Neural progenitor cell (in vitro differentiated cells): ENCODE measurements at regions not wholly inside any gene's neighbourhood (a gene's known extent, or its start where the extent isn't known, plus 50 kb on each side); places are given as distances from the start of the nearest gene placed in this dataset.

ENCODE experiments used
- DNase-seq: peaks from one replicate; pipeline ENCODE4 v3.0.0-alpha.2; 2016; ENCODE audit warnings: low spot score
- H2AFZ ChIP-seq: fragments of 200-600 bp; sonication (generic); replicated peaks from 2 replicates; pipeline ENCODE4 v1.6.1; 2016; ENCODE audit warnings: antibody characterized with exemption
- H3F3A ChIP-seq: fragments of 200-600 bp; sonication (generic); 2 replicates; pipeline ENCODE4 v1.6.1; 2016; ENCODE audit warnings: antibody characterized with exemption, low read depth
- H3K27ac ChIP-seq: fragments of 200-600 bp; sonication (generic); 2 replicates; pipeline ENCODE4 v1.5.1; 2016; ENCODE audit warnings: mild to moderate bottlenecking
- H3K27me3 ChIP-seq: fragments of 200-600 bp; sonication (generic); 2 replicates; pipeline ENCODE4 v1.6.1; 2016; ENCODE audit warnings: mild to moderate bottlenecking, moderate library complexity
- H3K36me3 ChIP-seq: fragments of 200-600 bp; sonication (generic); 2 replicates; pipeline ENCODE4 v1.5.1; 2016
- H3K4me1 ChIP-seq: fragments of 200-600 bp; sonication (generic); 2 replicates; pipeline ENCODE4 v1.6.1; 2016; ENCODE audit warnings: mixed run types
- H3K4me2 ChIP-seq: fragments of 200-600 bp; sonication (generic); 2 replicates; pipeline ENCODE4 v1.6.1; 2016
- H3K4me3 ChIP-seq: fragments of 200-600 bp; sonication (generic); 2 replicates; pipeline ENCODE4 v1.5.1; 2016
- H3K79me2 ChIP-seq: fragments of 200-600 bp; sonication (generic); 2 replicates; pipeline ENCODE4 v1.6.1; 2016; ENCODE audit warnings: low read depth
- H3K9ac ChIP-seq: fragments of 200-600 bp; sonication (generic); 2 replicates; pipeline ENCODE4 v1.6.1; 2016
- H3K9me3 ChIP-seq: fragments of 200-600 bp; sonication (generic); 2 replicates; pipeline ENCODE4 v1.5.1; 2016; ENCODE audit warnings: low read depth
- H4K20me1 ChIP-seq: fragments of 200-600 bp; sonication (generic); 2 replicates; pipeline ENCODE4 v1.6.1; 2016; ENCODE audit warnings: low read depth
- H3K27ac Mint-ChIP-seq: 3 replicates; pipeline ENCODE4 v1.8.0; 2021; ENCODE audit warnings: mixed read lengths
- H3K27me3 Mint-ChIP-seq: 2 replicates; pipeline ENCODE4 v1.8.0; 2022; ENCODE audit warnings: low read depth, mild to moderate bottlenecking, inconsistent platforms, moderate library complexity, mixed read lengths; ENCODE audit not compliant: insufficient read depth
- H3K36me3 Mint-ChIP-seq: 3 replicates; pipeline ENCODE4 v1.8.0; 2021; ENCODE audit warnings: mixed read lengths
- H3K4me1 Mint-ChIP-seq: 3 replicates; pipeline ENCODE4 v1.8.0; 2021; ENCODE audit warnings: mixed read lengths
- H3K4me3 Mint-ChIP-seq: 3 replicates; pipeline ENCODE4 v1.8.0; 2021; ENCODE audit warnings: mild to moderate bottlenecking, moderate library complexity, mixed read lengths
- H3K9me3 Mint-ChIP-seq: 3 replicates; pipeline ENCODE4 v1.8.0; 2020; ENCODE audit warnings: mixed read lengths
- CTCF ChIP-seq: fragments of 200-600 bp; sonication (generic); IDR thresholded peaks from 2 replicates; pipeline ENCODE4 v1.5.1; 2017; ENCODE audit warnings: antibody characterized with exemption, mild to moderate bottlenecking
- EZH2 ChIP-seq: fragments of 200-600 bp; sonication (generic); IDR thresholded peaks from 2 replicates; pipeline ENCODE4 v1.6.1; 2017; ENCODE audit warnings: antibody characterized with exemption, mild to moderate bottlenecking, moderate library complexity
- EZH2phosphoT487 ChIP-seq: fragments of 200-600 bp; sonication (generic); IDR thresholded peaks from 2 replicates; pipeline ENCODE4 v1.6.1; 2017; ENCODE audit warnings: antibody characterized with exemption

- H3K4me2 ChIP-seq: no peak overlapping the region
These were observed 65.9 kb upstream of the NUDT4 start for GRCh38 chr12:93311827-93312226.

GRCh38 chr12:93314177-93314497 lies 63.6 kb upstream of the NUDT4 start:
- Histone ChIP-seq H2AFZ (no peak overlapping the region), H3K27ac (no peak overlapping the region), H3K79me2 (no peaks in the 10 kb centered on the region), H3K9ac (no peak overlapping the region), H3K36me3 (no peaks in the 10 kb centered on the region), H3K4me1 (no peaks in the 10 kb centered on the region), H3K9me3 (no peaks in the 10 kb centered on the region), H4K20me1 (no peaks in the 10 kb centered on the region), H3K4me2 (no peak overlapping the region), H3F3A (no peaks in the 10 kb centered on the region), H3K4me3 (no peak overlapping the region), H3K27me3 (no peaks in the 10 kb centered on the region)
- Mint-ChIP-seq H3K9me3 (no peaks in the 10 kb centered on the region), H3K27me3 (peaks cover 7% of the 10 kb centered on the region), H3K27ac (no peak overlapping the region), H3K4me3 (no peak overlapping the region), H3K36me3 (no peaks in the 10 kb centered on the region), H3K4me1 (peaks cover 15% of the 10 kb centered on the region)
- TF ChIP-seq EZH2phosphoT487 (no peak), CTCF (no peak), EZH2 (no peak)
- DNase-seq: no peak

More at GRCh38 chr12:93311827-93312226, 65.9 kb upstream of the NUDT4 start:
- Histone ChIP-seq H4K20me1 (no peaks in the 10 kb centered on the region), H3K79me2 (no peaks in the 10 kb centered on the region), H3F3A (no peaks in the 10 kb centered on the region), H2AFZ (no peak overlapping the region), H3K9ac (no peak overlapping the region), H3K4me1 (no peaks in the 10 kb centered on the region), H3K27me3 (no peaks in the 10 kb centered on the region), H3K9me3 (no peaks in the 10 kb centered on the region), H3K36me3 (no peaks in the 10 kb centered on the region), H3K4me3 (no peak overlapping the region), H3K27ac (no peak overlapping the region)
- Mint-ChIP-seq H3K9me3 (peaks cover 4% of the 10 kb centered on the region), H3K4me1 (peaks cover 6% of the 10 kb centered on the region), H3K36me3 (no peaks in the 10 kb centered on the region), H3K27me3 (peaks cover 9% of the 10 kb centered on the region), H3K27ac (no peak overlapping the region), H3K4me3 (no peak overlapping the region)
- no peak for TF ChIP-seq EZH2phosphoT487
- TF ChIP-seq CTCF: no peak
- no peak for TF ChIP-seq EZH2
- no peak for DNase-seq

GRCh38 chr12:93315385-93315906 lies 62.3 kb upstream of the NUDT4 start:
- no peak overlapping the region for H3K27ac ChIP-seq
- H2AFZ ChIP-seq: no peak overlapping the region
- DNase-seq: no peak
- H3K4me2 ChIP-seq: no peak overlapping the region
- H3K4me3 ChIP-seq: no peak overlapping the region
- H3K27me3 Mint-ChIP-seq: peaks cover 9% of the 10 kb centered on the region
- H3K4me1 ChIP-seq: no peaks in the 10 kb centered on the region
- H3K79me2 ChIP-seq: no peaks in the 10 kb centered on the region
- no peaks in the 10 kb centered on the region for H3K9me3 Mint-ChIP-seq
- no peak overlapping the region for H3K27ac Mint-ChIP-seq
- no peaks in the 10 kb centered on the region for H3K9me3 ChIP-seq
- no peaks in the 10 kb centered on the region for H4K20me1 ChIP-seq
- H3K36me3 Mint-ChIP-seq: no peaks in the 10 kb centered on the region
- TF ChIP-seq EZH2phosphoT487 (no peak), EZH2 (no peak), CTCF (no peak)
- no peaks in the 10 kb centered on the region for H3K36me3 ChIP-seq
- H3K4me3 Mint-ChIP-seq: no peak overlapping the region
- H3K9ac ChIP-seq: no peak overlapping the region
- H3K27me3 ChIP-seq: no peaks in the 10 kb centered on the region
- peaks cover 15% of the 10 kb centered on the region for H3K4me1 Mint-ChIP-seq
- H3F3A ChIP-seq: no peaks in the 10 kb centered on the region
